Glomerular endothelial cell (primary cell): ENCODE measurements at regions not wholly inside any gene's neighbourhood (a gene's known extent, or its start where the extent isn't known, plus 50 kb on each side); places are given as distances from the start of the nearest gene placed in this dataset.

Source experiments
- DNase-seq: peaks from one replicate; pipeline ENCODE4 v3.0.0-alpha.2; 2011; ENCODE audit warnings: low read depth, low spot score; ENCODE audit errors: extremely low read depth

DNA sequence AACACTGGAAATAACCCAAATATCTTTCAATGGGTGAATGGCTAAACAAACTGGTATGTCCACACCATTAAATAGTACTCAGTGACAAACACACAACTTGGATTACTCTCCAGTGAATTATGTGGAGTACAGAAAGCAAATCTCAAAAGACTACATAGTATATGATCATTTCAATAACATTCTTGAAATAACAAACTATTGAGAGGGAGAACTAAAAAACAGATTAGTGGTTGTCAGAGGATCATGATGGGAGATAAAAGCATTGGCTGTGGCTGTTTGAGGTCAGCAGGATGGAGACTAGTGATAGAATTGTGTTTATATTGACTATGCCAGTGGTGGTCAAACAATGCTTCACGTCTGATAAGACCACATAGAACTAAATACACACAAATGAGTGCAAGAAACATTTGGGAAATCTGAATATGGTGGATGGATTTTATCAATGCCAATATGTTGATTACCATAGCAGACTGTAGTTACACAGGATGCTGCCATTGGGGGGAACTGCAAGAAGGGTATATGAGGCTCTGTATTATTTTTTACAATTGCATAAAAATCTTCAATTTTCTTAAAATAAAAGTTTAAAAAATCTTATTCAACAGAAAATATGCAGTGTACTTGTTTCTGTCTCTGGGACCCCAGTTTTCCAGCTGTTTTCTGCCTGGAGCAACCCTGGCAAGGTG is 242.0 kb downstream of the TBXT start:
- no peak for DNase-seq

DNA sequence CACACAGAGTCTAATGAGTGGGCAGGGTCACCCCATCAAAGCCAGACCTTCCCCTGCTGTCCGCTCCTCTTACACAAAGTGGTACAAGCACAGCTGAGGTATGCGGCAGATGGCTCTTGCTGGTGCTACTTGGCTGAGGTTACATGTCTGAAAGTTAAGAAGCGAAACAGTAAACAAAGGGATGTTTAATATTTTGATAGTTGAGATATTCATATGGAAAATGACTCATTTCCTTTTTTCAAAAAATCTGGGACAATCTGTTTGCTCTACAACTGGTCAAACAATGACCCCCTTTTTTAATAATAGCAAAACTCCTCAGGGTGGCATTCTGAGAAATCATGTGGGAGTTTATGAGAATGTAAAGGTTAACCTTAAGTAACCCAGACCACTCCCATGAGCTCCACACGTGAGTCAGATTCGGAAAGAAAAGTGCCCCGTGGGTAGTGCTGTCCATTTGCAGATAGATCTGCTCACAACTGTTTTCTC is 245.3 kb downstream of the TBXT start:
- no peak for DNase-seq

GRCh38 chr6:165920896-165921671 is 246.6 kb downstream of the TBXT start:
- no peak for DNase-seq

GRCh38 chr6:165917576-165917975 is 250.1 kb downstream of the TBXT start:
- no peak for DNase-seq

DNA sequence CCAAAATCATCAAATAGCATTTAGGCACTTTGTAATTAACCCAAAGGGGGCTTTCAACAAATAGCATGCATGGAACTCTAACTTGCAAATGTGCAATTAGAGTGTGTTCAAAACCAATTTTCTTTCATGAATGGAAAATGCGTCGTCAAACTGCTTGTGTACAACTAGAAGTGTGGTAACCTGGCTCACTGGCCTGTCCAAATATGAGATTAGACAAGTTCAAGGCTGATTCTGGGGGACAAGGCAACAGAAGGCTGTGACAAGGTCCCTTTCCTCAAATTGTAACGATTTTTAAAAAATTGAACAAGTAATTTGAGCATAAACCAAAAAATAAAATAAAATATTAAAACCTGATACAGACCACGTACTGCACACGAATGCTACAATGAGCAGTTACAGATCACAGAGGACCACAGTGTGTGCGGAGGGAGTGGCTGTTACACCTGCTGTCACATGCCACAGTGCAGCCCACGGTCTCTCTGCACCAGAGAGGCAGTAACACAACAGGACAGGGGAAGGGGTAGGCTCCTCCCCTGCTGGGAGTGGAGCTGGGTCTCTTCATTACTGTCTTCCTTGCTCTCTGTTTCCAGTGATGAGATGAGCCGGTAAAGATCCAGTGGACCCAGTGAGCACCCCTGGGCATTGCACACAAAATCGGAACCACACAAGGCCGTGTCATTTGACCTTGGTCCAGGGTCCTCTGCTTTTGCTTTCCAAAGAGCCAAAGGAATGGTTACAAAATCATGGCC is 252.2 kb upstream of the PDE10A start:
- DNase-seq: no peak

GRCh38 chr6:165913676-165914570 is 250.9 kb upstream of the PDE10A start:
- no peak for DNase-seq

- no peak for DNase-seq
Observed at GRCh38 chr6:165910184-165910966, 247.3 kb upstream of the PDE10A start.

- no peak for DNase-seq
Observed at GRCh38 chr6:165906736-165907135, 243.7 kb upstream of the PDE10A start.

DNA sequence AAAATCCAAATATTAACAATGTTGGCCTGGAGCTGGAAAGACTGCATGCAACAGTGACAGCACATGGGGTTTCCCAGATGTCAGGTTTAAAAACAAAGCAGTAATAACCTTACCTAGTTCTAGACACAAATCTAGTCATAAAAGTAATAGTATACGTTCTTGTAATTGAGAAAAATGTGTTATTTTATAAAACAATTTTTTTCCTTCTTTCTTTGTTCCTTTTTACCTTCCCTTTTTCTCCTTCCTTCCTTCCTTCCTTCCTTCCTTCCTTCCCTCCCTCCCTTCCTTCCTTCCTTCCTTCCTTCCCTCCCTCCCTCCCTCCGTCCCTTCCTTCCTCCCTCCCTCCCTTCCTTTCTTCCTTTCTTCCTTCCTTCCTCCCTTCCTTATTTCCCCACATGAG is 242.7 kb upstream of the PDE10A start:
- no peak for DNase-seq

GRCh38 chr6:165900970-165901369 is 237.9 kb upstream of the PDE10A start:
- no peak for DNase-seq

GRCh38 chr6:165899611-165900010 is 236.6 kb upstream of the PDE10A start:
- no peak for DNase-seq

GRCh38 chr6:165895421-165896165 is 232.6 kb upstream of the PDE10A start:
- no peak for DNase-seq

GRCh38 chr6:165894171-165894825 is 231.3 kb upstream of the PDE10A start:
- no peak for DNase-seq

DNA sequence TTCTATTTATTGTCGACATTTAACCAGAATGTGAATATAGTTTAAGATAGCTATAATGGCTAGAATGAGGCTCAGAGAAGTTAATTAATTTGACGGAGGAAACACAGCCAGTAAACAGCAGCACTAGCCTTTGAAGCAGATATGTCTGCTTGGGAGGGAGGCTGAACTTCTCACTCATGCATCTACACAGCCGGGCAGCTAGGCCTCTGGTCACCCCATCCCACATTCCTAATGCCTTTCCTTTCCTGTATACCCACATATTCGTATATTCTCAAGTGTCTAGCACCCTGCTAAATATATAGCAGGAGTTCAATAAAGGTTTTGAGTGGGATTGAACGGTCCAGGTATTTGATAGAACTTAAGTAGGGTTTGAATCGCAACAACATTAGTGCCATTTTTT is 230.4 kb upstream of the PDE10A start:
- no peak for DNase-seq

DNA sequence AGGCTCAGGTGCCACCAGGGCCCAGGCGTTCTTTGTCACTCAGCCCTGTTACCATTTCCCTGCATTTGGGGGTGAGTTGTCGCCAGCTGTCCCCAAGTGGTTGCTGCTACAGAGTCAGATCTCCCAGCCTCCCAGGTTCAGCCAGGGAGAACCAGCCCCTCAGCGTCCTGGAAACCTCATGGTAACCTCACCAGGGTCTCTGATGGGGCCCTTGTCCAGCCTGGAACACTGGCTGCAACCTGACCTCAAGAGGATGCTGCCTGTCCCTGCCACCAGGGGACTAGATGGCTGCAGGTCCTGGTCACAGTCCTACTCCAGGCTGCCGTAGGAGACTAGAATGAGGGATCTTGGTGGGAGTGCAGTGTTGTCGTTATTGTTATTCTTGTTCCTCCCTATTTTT is 228.3 kb upstream of the PDE10A start:
- DNase-seq: no peak

GRCh38 chr6:165890404-165890735 is 227.3 kb upstream of the PDE10A start:
- DNase-seq: no peak

DNA sequence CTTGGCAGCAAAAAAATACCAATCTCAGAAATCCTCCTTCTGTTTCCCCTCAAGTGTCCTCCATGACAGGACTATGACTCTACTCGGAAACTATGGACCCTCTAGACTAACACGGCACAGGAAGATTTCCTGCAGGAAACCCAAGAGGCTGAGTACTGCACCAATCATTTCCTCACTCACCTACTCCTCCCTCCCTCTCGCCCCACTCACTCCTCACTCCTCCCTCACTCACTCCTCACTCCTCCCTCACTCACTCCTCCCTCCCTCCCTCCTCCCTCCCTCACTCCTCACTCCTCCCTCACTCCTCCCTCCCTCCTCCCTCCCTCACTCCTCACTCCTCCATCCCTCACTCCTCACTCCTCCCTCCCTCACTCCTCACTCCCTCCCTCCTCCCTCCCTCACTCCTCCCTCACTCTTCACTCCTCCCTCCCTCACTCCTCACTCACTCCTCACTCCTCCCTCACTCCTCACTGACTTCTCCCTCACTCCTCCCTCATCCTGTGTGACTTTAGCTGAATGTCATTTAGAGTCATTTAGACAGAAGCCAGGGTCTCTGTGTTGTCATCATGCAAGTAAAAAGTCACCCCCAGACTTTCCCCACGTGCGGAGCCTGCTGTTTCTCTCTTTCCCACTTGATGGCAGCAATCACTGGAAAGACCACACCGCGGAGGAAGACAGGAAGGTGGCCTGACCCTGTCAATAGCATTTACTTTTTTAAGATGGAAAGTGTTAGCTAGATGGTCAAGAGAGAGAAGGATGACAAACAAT is 226.8 kb upstream of the PDE10A start:
- no peak for DNase-seq

- no peak for DNase-seq
Observed at GRCh38 chr6:165886169-165886568, 223.1 kb upstream of the PDE10A start.
